Upper lobe of right lung (tissue), 1 donor: ENCODE measurements at regions not wholly inside any gene's neighbourhood (a gene's known extent, or its start where the extent isn't known, plus 50 kb on each side); places are given as distances from the start of the nearest gene placed in this dataset.

Source experiments
- ATAC-seq: fragments of 200-7000 bp; cut with Tn5 transposase; one replicate; pipeline ENCODE4 v1.9.1; 2020; ENCODE audit warnings: mild to moderate bottlenecking, moderate library complexity
- DNase-seq: peaks from one replicate; pipeline ENCODE4 v3.0.0-alpha.2; 2020
- H3K27ac ChIP-seq: fragments of 200-600 bp; one replicate; pipeline ENCODE4 v1.8.0; 2022
- H3K27me3 ChIP-seq: fragments of 200-600 bp; one replicate; pipeline ENCODE4 v1.8.0; 2022; ENCODE audit warnings: mild to moderate bottlenecking
- H3K36me3 ChIP-seq: fragments of 200-600 bp; one replicate; pipeline ENCODE4 v1.8.0; 2022
- H3K4me1 ChIP-seq: fragments of 200-600 bp; one replicate; pipeline ENCODE4 v1.8.0; 2022
- H3K4me3 ChIP-seq: fragments of 200-600 bp; one replicate; pipeline ENCODE4 v1.8.0; 2022; ENCODE audit warnings: mild to moderate bottlenecking
- H3K9me3 ChIP-seq: fragments of 200-600 bp; one replicate; pipeline ENCODE4 v1.8.0; 2022
- intact Hi-C: fragments of 100-400 bp; cut with DNase I; formaldehyde crosslinking; loops from one replicate; pipeline ENCODE4 v1.11.0; 2022
- TF ChIP-seq, protein P1 (sequence below): fragments of 200-600 bp; IDR thresholded peaks from one replicate; pipeline ENCODE4 v1.8.0; 2022; ENCODE audit warnings: antibody characterized with exemption
- donor health status: DM: no; HTN: yes; CAD: no; lungs with severe emphysema.

DNA sequence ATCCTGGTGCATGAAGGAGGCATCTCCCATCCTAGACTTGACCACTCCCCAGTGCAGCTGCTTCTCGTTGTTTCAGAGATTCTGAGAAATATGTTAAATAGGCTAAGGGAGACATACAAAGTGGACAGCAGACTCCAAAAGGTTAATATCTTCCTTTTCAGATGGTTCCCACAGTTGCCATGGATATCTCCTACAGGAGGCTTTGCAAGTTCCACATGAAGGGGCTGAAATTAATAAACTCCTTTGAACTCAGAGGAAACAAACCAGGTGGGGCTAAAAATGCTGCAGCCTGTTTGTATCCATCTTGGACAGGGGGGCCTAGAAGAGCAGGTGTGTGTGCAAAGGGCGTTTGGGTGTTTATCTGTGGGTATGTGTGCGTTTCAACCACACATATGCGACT is 257.4 kb upstream of the XYLT1 start:
- H3K27ac ChIP-seq: no peak overlapping the region
- H3K27me3 ChIP-seq: no peaks in the 10 kb centered on the region
- H3K4me3 ChIP-seq: no peak overlapping the region
- intact Hi-C loops: no loop called here
- no peaks in the 10 kb centered on the region for H3K9me3 ChIP-seq
- H3K4me1 ChIP-seq: no peaks in the 10 kb centered on the region
- H3K36me3 ChIP-seq: no peaks in the 10 kb centered on the region
- DNase-seq: no peak
- TF ChIP-seq, protein P1, sequence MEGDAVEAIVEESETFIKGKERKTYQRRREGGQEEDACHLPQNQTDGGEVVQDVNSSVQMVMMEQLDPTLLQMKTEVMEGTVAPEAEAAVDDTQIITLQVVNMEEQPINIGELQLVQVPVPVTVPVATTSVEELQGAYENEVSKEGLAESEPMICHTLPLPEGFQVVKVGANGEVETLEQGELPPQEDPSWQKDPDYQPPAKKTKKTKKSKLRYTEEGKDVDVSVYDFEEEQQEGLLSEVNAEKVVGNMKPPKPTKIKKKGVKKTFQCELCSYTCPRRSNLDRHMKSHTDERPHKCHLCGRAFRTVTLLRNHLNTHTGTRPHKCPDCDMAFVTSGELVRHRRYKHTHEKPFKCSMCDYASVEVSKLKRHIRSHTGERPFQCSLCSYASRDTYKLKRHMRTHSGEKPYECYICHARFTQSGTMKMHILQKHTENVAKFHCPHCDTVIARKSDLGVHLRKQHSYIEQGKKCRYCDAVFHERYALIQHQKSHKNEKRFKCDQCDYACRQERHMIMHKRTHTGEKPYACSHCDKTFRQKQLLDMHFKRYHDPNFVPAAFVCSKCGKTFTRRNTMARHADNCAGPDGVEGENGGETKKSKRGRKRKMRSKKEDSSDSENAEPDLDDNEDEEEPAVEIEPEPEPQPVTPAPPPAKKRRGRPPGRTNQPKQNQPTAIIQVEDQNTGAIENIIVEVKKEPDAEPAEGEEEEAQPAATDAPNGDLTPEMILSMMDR: no peak
- ATAC-seq: no peak

DNA sequence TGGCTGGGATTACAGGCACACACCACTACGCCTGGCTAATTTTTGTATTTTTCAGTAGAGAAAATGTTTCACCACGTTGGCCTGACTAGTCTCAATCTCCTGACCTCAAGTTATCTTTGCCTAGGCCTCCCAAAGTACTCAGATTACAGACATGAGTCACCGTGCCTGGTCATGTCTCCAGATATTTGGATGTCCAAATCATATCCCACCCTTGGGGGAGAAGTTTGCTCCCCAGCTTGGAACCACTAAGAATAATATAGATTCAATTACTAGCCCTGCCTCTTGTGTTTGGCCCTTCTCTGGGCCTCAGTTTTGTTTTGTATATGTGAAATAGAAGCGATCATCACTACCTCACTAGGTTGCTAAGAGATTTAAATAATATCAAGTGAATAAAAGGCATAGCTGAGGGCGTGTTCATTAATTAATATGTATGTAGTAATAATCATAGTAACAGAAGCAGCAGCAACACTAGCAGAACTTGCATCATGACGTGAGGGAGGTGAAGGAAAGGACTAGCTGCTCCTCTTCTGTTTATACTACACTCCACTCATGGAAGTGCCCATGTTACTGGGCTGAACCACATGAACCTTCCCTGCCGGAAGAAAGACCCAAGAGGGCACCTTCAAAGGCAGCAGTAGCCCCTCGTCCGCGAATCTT is 253.6 kb upstream of the XYLT1 start:
- no peak overlapping the region for H3K27ac ChIP-seq
- ATAC-seq: no peak
- intact Hi-C loops: no loop called here

DNA sequence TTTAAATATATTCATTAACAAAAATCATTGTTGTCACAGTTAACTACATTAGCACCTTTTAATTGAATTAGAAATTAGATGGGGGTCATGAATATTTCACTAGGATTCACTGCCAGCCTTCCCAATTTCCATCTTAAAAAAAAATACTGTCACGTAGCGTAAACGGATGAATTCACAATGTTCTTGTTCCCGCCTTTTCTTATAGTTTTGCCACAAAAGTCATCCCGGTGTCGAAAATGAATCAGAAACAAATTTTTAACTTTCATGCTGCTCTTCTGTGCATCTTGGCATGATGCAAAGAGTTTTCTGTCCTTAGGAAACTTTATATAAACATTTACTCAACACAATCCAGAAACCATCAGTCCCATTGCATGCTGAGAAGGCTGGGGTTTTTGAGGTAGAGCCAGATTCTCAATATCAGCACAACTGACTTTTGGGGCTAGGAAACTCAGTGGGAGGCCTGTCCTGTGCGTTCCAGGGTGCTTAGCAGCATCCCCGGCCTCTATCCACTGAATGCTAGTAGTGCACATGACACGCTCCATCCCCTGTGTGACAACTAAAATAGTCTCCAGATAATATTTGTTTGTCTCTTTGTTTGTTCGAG is 252.9 kb upstream of the XYLT1 start:
- H3K27ac ChIP-seq: no peak overlapping the region
- H3K36me3 ChIP-seq: no peaks in the 10 kb centered on the region
- H3K4me1 ChIP-seq: no peaks in the 10 kb centered on the region
- no peaks in the 10 kb centered on the region for H3K9me3 ChIP-seq
- no peak overlapping the region for H3K4me3 ChIP-seq
- DNase-seq: no peak
- TF ChIP-seq, protein P1: no peak
- intact Hi-C loops: no loop called here
- ATAC-seq: no peak
- no peaks in the 10 kb centered on the region for H3K27me3 ChIP-seq

More for the DNA sequence above, 253.6 kb upstream of the XYLT1 start:
- Histone ChIP-seq H3K36me3 (no peaks in the 10 kb centered on the region), H3K27me3 (no peaks in the 10 kb centered on the region), H3K4me3 (no peak overlapping the region), H3K4me1 (no peaks in the 10 kb centered on the region), H3K9me3 (no peaks in the 10 kb centered on the region)
- TF ChIP-seq, protein P1: no peak
- no peak for DNase-seq

DNA sequence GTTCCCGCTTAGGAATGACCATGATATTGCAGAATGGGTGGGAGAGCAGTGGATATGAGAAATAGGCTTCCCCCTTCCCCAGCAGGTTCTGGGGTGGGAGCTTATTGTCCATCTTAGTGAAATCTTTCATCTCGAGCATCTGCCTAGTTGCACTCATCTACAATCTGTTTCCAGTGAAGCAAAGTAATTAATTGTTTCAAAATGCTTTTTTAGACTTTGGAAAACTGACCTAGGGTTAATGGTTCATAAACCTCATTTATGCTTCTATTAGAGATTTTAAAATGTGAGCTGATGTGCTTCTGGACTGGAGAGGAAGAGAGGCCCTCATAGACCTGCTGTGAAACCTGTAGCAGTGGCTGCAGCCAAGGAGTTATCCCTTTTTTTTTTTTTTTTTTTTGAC is 247.7 kb upstream of the XYLT1 start:
- H3K27ac ChIP-seq: no peak overlapping the region
- H3K4me1 ChIP-seq: no peaks in the 10 kb centered on the region
- no peak overlapping the region for H3K4me3 ChIP-seq
- DNase-seq (no peak), ATAC-seq (no peak)
- TF ChIP-seq, protein P1: no peak
- H3K9me3 ChIP-seq: no peaks in the 10 kb centered on the region
- intact Hi-C loops: no loop called here
- H3K27me3 ChIP-seq: no peaks in the 10 kb centered on the region
- H3K36me3 ChIP-seq: no peaks in the 10 kb centered on the region

DNA sequence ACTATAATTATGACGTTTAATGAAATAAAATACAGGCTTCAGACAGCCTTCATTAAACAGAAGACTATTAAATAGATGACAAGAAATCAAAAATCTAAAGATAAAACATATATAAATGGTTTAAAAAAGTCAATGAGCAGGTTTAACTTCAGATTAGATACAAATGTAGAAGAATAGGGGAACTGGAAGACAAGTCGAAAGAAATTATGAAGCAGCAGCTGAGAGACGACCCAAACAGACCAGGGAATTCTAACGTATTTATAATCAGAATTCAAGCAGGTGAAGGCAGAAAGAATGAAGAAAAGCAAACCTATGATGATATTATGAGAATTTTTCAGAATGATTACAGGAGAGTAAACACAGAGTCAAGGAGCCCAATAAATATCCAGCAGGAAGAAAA is 235.1 kb upstream of the XYLT1 start:
- H3K4me3 ChIP-seq: no peak overlapping the region
- no peaks in the 10 kb centered on the region for H3K36me3 ChIP-seq
- no peaks in the 10 kb centered on the region for H3K27me3 ChIP-seq
- H3K27ac ChIP-seq: no peak overlapping the region
- no peak for ATAC-seq
- intact Hi-C loops: no loop called here
- TF ChIP-seq, protein P1: no peak
- no peaks in the 10 kb centered on the region for H3K4me1 ChIP-seq
- no peak for DNase-seq
- H3K9me3 ChIP-seq: no peaks in the 10 kb centered on the region

DNA sequence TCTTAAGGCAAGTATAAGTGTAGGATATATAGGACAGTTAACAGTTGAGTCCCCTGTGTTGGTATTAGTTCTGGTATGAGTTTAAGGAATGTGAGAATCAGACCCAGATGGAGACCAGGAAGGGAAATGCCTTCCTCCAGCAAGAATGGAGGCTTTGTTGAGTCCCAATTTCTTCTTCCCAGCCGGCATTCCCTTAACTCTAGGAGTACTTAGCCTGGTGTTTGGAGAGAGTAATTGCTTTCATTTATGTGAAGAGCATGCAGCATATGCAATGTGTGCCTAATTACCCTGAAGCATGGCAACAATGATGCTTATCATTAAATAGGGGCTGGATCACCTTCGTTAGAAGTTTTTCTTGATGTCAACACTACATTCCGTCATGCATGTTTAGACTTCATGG is 225.9 kb upstream of the XYLT1 start:
- Histone ChIP-seq H3K9me3 (no peaks in the 10 kb centered on the region), H3K36me3 (no peaks in the 10 kb centered on the region), H3K4me3 (no peak overlapping the region), H3K27me3 (no peaks in the 10 kb centered on the region), H3K27ac (no peak overlapping the region), H3K4me1 (no peaks in the 10 kb centered on the region)
- DNase-seq (no peak), ATAC-seq (no peak)
- TF ChIP-seq, protein P1: no peak
- intact Hi-C loops: no loop called here
